Tibial nerve (tissue), 4 donors: ENCODE measurements at regions not wholly inside any gene's neighbourhood (a gene's known extent, or its start where the extent isn't known, plus 50 kb on each side); places are given as distances from the start of the nearest gene placed in this dataset.

Experiments
- DNase-seq, 2 donors: peaks; one replicate each; pipeline ENCODE4 v3.0.0-alpha.2; 2019; ENCODE audit warnings: low spot score in 2 of 2
- H3K27ac ChIP-seq, 4 donors: fragments of 200-600 bp; sonication (generic) in 3 of 4; one replicate each; pipeline ENCODE4 v1.5.1; 2017 to 2019; ENCODE audit warnings: mild to moderate bottlenecking in 1 of 4
- H3K27me3 ChIP-seq, 2 donors: fragments of 200-600 bp; sonication (generic) in 1 of 2; one replicate each; pipeline versions ENCODE4 v1.5.1 to v1.6.0; 2017 to 2019
- H3K36me3 ChIP-seq, 3 donors: fragments of 200-600 bp; sonication (generic); one replicate each; pipeline ENCODE4 v1.5.1; 2018 to 2019
- H3K4me1 ChIP-seq, 4 donors: fragments of 200-600 bp; sonication (generic) in 3 of 4; one replicate each; pipeline ENCODE4 v1.5.1; 2017 to 2019
- H3K4me3 ChIP-seq, 4 donors: fragments of 200-600 bp; sonication (generic) in 3 of 4; one replicate each; pipeline ENCODE4 v1.5.1; 2017 to 2019; ENCODE audit warnings: mild to moderate bottlenecking in 1 of 4, moderate library complexity in 1 of 4
- H3K9me3 ChIP-seq, 4 donors: fragments of 200-600 bp; sonication (generic) in 3 of 4; one replicate each; pipeline ENCODE4 v1.5.1; 2017 to 2019
- EP300 ChIP-seq, 2 donors: sonication (generic); formaldehyde crosslinking; IDR thresholded peaks; one replicate each; pipeline ENCODE4 v1.6.1; 2017; ENCODE audit warnings: antibody characterized with exemption in 2 of 2, mild to moderate bottlenecking in 1 of 2
- POLR2A ChIP-seq, 2 donors: fragments of 450-650 bp; IDR thresholded peaks; one replicate each; pipeline ENCODE4 v1.6.1; 2017; ENCODE audit warnings: antibody characterized with exemption in 2 of 2, mild to moderate bottlenecking in 2 of 2, moderate library complexity in 2 of 2
- WGBS, 2 donors: methylation state at CpG; one replicate each; pipeline ENCODE4 v1.1.5; 2018; 5-methylcytosine and 5-hydroxymethylcytosine counted together
- TF ChIP-seq, protein P1 (sequence below), 5 experiments: fragments of 200-600 bp in 3 of 5; fragments of 450-650 bp in 2 of 5; sonication (generic) in 3 of 5; IDR thresholded peaks; one replicate each; pipeline ENCODE4 v1.5.1; 2016 to 2019; ENCODE audit warnings: antibody characterized with exemption in 5 of 5, mild to moderate bottlenecking in 3 of 5, moderate library complexity in 2 of 5

DNA sequence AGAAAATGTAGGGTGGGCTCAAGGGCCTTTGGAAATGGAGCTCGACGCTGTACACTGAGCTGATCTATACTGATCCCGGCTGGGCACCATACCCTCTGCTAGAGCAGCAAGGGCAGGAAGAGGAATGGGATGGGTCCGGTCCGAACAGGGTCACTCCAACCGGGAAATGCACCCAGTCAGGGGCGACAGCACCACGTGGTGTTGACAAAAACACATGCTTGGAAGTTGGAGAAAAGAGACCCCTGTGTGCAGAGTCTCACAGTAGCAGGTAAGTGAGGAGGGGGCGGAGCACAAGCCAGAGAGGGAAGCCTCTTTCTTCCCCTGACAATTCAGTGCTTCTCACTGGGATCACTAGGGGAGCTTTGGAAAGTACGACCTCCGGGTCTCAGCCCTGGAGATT is 84.1 kb upstream of the ASB18 start:
- Histone ChIP-seq H3K4me1 (peaks cover 0 to 4% (median 0%) of the 10 kb centered on the region in 4 donors), H3K36me3 (no peaks in the 10 kb centered on the region), H3K27me3 (no peaks in the 10 kb centered on the region), H3K27ac (no peak overlapping the region), H3K9me3 (no peaks in the 10 kb centered on the region), H3K4me3 (no peak overlapping the region)
- no peak for TF ChIP-seq POLR2A (IDR thresholded peaks at IDR 0.05)
- TF ChIP-seq, protein P1, sequence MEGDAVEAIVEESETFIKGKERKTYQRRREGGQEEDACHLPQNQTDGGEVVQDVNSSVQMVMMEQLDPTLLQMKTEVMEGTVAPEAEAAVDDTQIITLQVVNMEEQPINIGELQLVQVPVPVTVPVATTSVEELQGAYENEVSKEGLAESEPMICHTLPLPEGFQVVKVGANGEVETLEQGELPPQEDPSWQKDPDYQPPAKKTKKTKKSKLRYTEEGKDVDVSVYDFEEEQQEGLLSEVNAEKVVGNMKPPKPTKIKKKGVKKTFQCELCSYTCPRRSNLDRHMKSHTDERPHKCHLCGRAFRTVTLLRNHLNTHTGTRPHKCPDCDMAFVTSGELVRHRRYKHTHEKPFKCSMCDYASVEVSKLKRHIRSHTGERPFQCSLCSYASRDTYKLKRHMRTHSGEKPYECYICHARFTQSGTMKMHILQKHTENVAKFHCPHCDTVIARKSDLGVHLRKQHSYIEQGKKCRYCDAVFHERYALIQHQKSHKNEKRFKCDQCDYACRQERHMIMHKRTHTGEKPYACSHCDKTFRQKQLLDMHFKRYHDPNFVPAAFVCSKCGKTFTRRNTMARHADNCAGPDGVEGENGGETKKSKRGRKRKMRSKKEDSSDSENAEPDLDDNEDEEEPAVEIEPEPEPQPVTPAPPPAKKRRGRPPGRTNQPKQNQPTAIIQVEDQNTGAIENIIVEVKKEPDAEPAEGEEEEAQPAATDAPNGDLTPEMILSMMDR (IDR thresholded peaks at IDR 0.05): no peak
- no peak for TF ChIP-seq EP300 (IDR thresholded peaks at IDR 0.05)
- WGBS, 2 donors: 65 to 71% methylated on average over 11 of the region's 11 CpGs
- no peak for DNase-seq

GRCh38 chr2:236348976-236349375 is 84.8 kb upstream of the ASB18 start:
- no peak for DNase-seq
- peaks cover 0 to 8% (median 0%) of the 10 kb centered on the region in 4 donors for H3K4me1 ChIP-seq
- WGBS, 2 donors: 91 to 95% methylated on average over 6 of the region's 6 CpGs
- no peak overlapping the region for H3K27ac ChIP-seq
- H3K27me3 ChIP-seq: no peaks in the 10 kb centered on the region
- H3K9me3 ChIP-seq: no peaks in the 10 kb centered on the region
- H3K4me3 ChIP-seq: no peak overlapping the region
- H3K36me3 ChIP-seq: no peaks in the 10 kb centered on the region
- TF ChIP-seq, protein P1 (IDR thresholded peaks at IDR 0.05): no peak
- TF ChIP-seq EP300 (IDR thresholded peaks at IDR 0.05): no peak
- no peak for TF ChIP-seq POLR2A (IDR thresholded peaks at IDR 0.05)

GRCh38 chr2:236350426-236350825 is 86.2 kb upstream of the ASB18 start:
- DNase-seq: no peak
- Histone ChIP-seq H3K27ac (no peak overlapping the region), H3K4me1 (peaks cover 0 to 8% (median 0%) of the 10 kb centered on the region in 4 donors), H3K27me3 (no peaks in the 10 kb centered on the region), H3K4me3 (no peak overlapping the region), H3K9me3 (no peaks in the 10 kb centered on the region), H3K36me3 (no peaks in the 10 kb centered on the region)
- TF ChIP-seq, protein P1 (IDR thresholded peaks at IDR 0.05): no peak
- no peak for TF ChIP-seq EP300 (IDR thresholded peaks at IDR 0.05)
- TF ChIP-seq POLR2A (IDR thresholded peaks at IDR 0.05): no peak
- 82 to 85% methylated on average over 9 to 10 of the region's 10 CpGs for WGBS, 2 donors

- Histone ChIP-seq H3K27me3 (no peaks in the 10 kb centered on the region), H3K27ac (no peak overlapping the region), H3K4me1 (peaks cover 0 to 8% (median 0%) of the 10 kb centered on the region in 4 donors), H3K9me3 (no peaks in the 10 kb centered on the region), H3K36me3 (no peaks in the 10 kb centered on the region), H3K4me3 (no peak overlapping the region)
- WGBS, 2 donors: 83 to 85% methylated on average over 18 of the region's 18 CpGs
- DNase-seq: no peak
- TF ChIP-seq, protein P1 (IDR thresholded peaks at IDR 0.05): no peak
- TF ChIP-seq POLR2A (IDR thresholded peaks at IDR 0.05) (no peak), EP300 (IDR thresholded peaks at IDR 0.05) (no peak)
These were observed 87.8 kb upstream of the ASB18 start for GRCh38 chr2:236351966-236352525.

DNA sequence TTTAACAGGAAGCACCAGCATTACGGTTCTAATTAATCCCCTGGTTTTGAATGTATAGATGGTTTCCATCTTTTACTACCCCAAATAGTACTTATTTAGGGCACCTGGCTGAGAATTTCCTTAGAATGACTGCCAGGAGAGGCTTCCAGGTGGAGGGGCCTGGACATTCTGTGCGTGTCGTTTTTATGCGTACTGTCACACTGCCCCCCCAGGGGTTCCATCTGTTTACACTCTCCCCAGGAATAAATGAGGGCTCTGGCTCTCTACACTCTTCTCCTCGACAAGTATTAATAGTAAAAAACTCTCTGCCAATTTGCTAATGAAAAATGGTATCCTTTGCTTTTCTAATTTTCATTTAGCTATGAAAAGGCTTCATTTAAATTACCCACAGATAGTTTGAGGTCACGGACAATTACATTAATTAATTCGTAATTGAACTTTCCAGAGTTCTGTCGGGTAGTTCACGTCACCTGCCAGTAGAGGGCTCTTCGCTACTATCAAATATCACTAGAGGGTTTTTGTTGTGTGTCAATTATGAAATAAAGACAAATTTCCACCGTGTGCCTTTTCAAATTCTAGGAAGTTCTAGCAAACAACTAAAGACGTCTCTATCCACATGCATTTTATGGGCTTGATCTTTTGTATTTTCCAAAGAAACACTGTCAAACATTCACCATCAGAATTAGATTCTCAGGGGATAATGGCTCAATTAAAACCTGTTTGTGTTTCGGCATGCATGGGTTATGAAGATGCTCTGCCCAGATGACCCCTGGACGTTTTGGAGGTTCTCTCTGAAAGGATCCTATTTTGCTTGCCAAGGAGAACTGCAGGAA is 88.8 kb upstream of the ASB18 start:
- no peak overlapping the region for H3K27ac ChIP-seq
- 12% methylated on average over 14 of the region's 14 CpGs for WGBS, 2 donors
- peak in 1 of 2 donors; percentile 58 for DNase-seq
- peaks cover 0 to 8% (median 0%) of the 10 kb centered on the region in 4 donors for H3K4me1 ChIP-seq
- no peaks in the 10 kb centered on the region for H3K27me3 ChIP-seq
- H3K36me3 ChIP-seq: no peaks in the 10 kb centered on the region
- H3K9me3 ChIP-seq: no peaks in the 10 kb centered on the region
- no peak for TF ChIP-seq EP300 (IDR thresholded peaks at IDR 0.05)
- peak in 1 of 2 donors; percentile 9 for TF ChIP-seq POLR2A (IDR thresholded peaks at IDR 0.05)
- TF ChIP-seq, protein P1 (IDR thresholded peaks at IDR 0.05): peak; percentile 83 to 92 (median 84)
- H3K4me3 ChIP-seq: no peak overlapping the region
